Stomach (tissue), 8 donors: ENCODE measurements at regions not wholly inside any gene's neighbourhood (a gene's known extent, or its start where the extent isn't known, plus 50 kb on each side); places are given as distances from the start of the nearest gene placed in this dataset.

Experiments used
- DNase-seq, 2 donors: peaks; one replicate each; pipeline versions ENCODE4 v3.0.0 to v3.0.0-alpha.2; 2013 to 2019
- H3K27ac ChIP-seq, 5 donors: fragments of 200-600 bp in 4 of 5; sonication (generic) in 4 of 5; one replicate each; pipeline ENCODE4 v1.5.1; 2013 to 2019; ENCODE audit warnings: mild to moderate bottlenecking in 1 of 5, moderate library complexity in 1 of 5
- H3K27me3 ChIP-seq, 3 donors: fragments of 200-600 bp; sonication (generic); one replicate each; pipeline ENCODE4 v1.5.1; 2017 to 2019; ENCODE audit warnings: mixed run types in 1 of 3
- H3K36me3 ChIP-seq, 4 donors: fragments of 200-600 bp; sonication (generic); 1 replicate in 3 of 4; 2 replicates in 1 of 4; pipeline ENCODE4 v1.5.1; 2016 to 2019
- H3K4me1 ChIP-seq, 4 donors: fragments of 200-600 bp; sonication (generic); one replicate each; pipeline ENCODE4 v1.5.1; 2016 to 2019
- H3K4me3 ChIP-seq, 4 donors: fragments of 200-600 bp; sonication (generic) in 3 of 4; one replicate each; pipeline ENCODE4 v1.5.1; 2016 to 2019; ENCODE audit warnings: mild to moderate bottlenecking in 1 of 4
- H3K9me3 ChIP-seq, 4 donors: fragments of 200-600 bp; sonication (generic); one replicate each; pipeline ENCODE4 v1.5.1; 2016 to 2019
- EP300 ChIP-seq: sonication (generic); formaldehyde crosslinking; IDR thresholded peaks from one replicate; pipeline ENCODE4 v1.6.1; 2017; ENCODE audit warnings: antibody characterized with exemption
- POLR2A ChIP-seq, 4 donors: fragments of 450-650 bp; IDR thresholded peaks; one replicate each; pipeline ENCODE4 v1.6.1; 2016; ENCODE audit warnings: antibody characterized with exemption in 4 of 4, control low read depth in 2 of 4, mild to moderate bottlenecking in 1 of 4, moderate library complexity in 1 of 4
- POLR2AphosphoS5 ChIP-seq, 3 donors: sonication (generic); formaldehyde crosslinking; IDR thresholded peaks; one replicate each; pipeline ENCODE4 v1.6.1; 2016; ENCODE audit warnings: antibody characterized with exemption in 3 of 3
- WGBS, 5 donors: extraction: QIAGEN DNeasy Blood & Tissue Kit in 3 of 5; methylation state at CpG; one replicate each; pipeline versions ENCODE4 v1.1.5 to v1.1.7; 2013 to 2018; 5-methylcytosine and 5-hydroxymethylcytosine counted together
- intact Hi-C: fragments of 100-400 bp; cut with DNase I; formaldehyde crosslinking; loops from one replicate; pipeline ENCODE4 v1.15.1; 2023; ENCODE audit warnings: low total_unique reads
- TF ChIP-seq, protein P1 (sequence below), 7 experiments: fragments of 450-650 bp in 4 of 7; fragments of 200-600 bp in 3 of 7; sonication (generic) in 3 of 7; IDR thresholded peaks; one replicate each; pipeline ENCODE4 v1.5.1; 2016 to 2019; ENCODE audit warnings: antibody characterized with exemption in 7 of 7, control low read depth in 2 of 7, mild to moderate bottlenecking in 1 of 7
- donor health status: healthy with polysubstance abuse.
- donor health status: Bipolar disorder and iron deficiency.
- donor health status: healthy.

DNA sequence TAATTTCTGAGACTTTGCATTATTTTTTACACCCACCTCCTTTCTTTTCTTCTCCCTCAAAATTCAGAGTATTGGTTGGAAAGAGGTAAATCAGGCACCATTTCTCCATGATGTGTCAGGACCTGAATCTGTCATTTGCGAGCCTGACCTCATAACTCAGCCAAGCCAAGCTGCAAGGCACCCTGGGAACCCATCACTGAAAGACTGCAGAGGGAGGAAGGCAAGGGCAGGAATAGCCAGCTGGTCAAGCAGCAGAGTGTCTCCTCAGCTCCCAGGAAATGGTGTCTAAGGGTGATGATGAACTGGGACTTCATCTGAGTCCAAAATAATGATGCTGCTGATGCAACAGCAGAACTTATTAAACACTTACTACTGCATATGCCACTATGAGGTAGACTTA is 556.6 kb downstream of the OMA1 start:
- DNase-seq, result no peak
- no peak overlapping the region for H3K27ac ChIP-seq
- H3K4me1 ChIP-seq, result no peaks in the 10 kb centered on the region
- no peaks in the 10 kb centered on the region for H3K36me3 ChIP-seq
- TF ChIP-seq POLR2A (IDR thresholded peaks at IDR 0.05), result no peak
- TF ChIP-seq POLR2AphosphoS5 (IDR thresholded peaks at IDR 0.05), result no peak
- TF ChIP-seq, protein P1, sequence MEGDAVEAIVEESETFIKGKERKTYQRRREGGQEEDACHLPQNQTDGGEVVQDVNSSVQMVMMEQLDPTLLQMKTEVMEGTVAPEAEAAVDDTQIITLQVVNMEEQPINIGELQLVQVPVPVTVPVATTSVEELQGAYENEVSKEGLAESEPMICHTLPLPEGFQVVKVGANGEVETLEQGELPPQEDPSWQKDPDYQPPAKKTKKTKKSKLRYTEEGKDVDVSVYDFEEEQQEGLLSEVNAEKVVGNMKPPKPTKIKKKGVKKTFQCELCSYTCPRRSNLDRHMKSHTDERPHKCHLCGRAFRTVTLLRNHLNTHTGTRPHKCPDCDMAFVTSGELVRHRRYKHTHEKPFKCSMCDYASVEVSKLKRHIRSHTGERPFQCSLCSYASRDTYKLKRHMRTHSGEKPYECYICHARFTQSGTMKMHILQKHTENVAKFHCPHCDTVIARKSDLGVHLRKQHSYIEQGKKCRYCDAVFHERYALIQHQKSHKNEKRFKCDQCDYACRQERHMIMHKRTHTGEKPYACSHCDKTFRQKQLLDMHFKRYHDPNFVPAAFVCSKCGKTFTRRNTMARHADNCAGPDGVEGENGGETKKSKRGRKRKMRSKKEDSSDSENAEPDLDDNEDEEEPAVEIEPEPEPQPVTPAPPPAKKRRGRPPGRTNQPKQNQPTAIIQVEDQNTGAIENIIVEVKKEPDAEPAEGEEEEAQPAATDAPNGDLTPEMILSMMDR (IDR thresholded peaks at IDR 0.05), result no peak
- no peak for TF ChIP-seq EP300
- H3K9me3 ChIP-seq, result no peaks in the 10 kb centered on the region
- H3K27me3 ChIP-seq, result peaks cover 0 to 8% (median 0%) of the 10 kb centered on the region in 3 donors
- intact Hi-C loops, result no loop called here
- 71 to 89% (median 84%) methylated on average over 1 of the region's 1 CpG for WGBS, 5 donors
- H3K4me3 ChIP-seq, result no peak overlapping the region

DNA sequence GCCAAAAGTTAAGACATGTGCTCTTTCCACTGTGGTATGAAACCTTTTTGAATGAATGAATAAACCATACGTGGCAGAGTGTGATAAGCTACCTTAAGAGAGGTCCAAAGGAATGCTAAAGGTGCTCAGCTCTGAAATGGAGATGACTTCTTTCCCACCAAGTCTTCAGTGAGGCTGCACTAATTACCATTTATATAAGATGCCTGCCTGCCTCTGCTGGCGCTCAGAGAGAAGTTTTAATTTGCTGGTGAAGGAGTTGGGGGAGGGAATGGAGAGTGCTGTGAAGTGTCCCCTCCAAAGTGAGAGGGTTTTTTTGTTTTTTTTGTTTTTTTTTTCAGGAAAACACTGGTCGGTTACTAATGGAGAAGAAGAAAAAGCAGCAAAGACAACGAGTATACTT is 559.0 kb downstream of the OMA1 start:
- Histone ChIP-seq H3K9me3 (no peaks in the 10 kb centered on the region), H3K27ac (no peak overlapping the region), H3K4me1 (no peaks in the 10 kb centered on the region), H3K4me3 (no peak overlapping the region), H3K36me3 (no peaks in the 10 kb centered on the region), H3K27me3 (peaks cover 0 to 8% (median 0%) of the 10 kb centered on the region in 3 donors)
- 51 to 57% (median 54%) methylated on average over 4 of the region's 4 CpGs for WGBS, 5 donors
- TF ChIP-seq, protein P1 (IDR thresholded peaks at IDR 0.05), result no peak
- TF ChIP-seq POLR2A (IDR thresholded peaks at IDR 0.05) (no peak), EP300 (no peak), POLR2AphosphoS5 (IDR thresholded peaks at IDR 0.05) (no peak)
- intact Hi-C loops, result no loop called here
- no peak for DNase-seq

DNA sequence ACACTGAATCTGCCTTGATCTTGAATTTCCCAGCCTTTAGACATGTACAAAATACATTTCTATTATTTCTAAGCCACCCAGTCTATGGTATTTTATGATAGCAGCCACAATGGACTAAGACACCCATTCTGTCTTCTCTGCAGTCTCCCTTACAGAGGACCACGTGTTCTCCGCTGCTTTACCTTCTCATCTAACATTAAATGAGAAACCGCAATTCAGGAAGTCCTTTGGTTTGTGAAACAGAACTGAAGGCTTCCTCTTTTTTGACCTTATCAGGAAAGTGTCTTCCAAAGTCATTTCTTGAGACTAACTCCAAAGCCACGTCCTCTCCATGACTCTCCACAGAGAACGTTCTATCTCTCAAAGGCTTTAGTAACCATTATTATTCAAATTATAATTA is 560.1 kb downstream of the OMA1 start:
- no peak for DNase-seq
- Histone ChIP-seq H3K9me3 (no peaks in the 10 kb centered on the region), H3K27ac (no peak overlapping the region), H3K27me3 (peaks cover 0 to 8% (median 0%) of the 10 kb centered on the region in 3 donors), H3K4me1 (no peaks in the 10 kb centered on the region), H3K36me3 (no peaks in the 10 kb centered on the region), H3K4me3 (no peak overlapping the region)
- WGBS, 5 donors, result 53 to 64% (median 58%) methylated on average over 5 of the region's 5 CpGs
- TF ChIP-seq EP300 (no peak), POLR2A (IDR thresholded peaks at IDR 0.05) (no peak), POLR2AphosphoS5 (IDR thresholded peaks at IDR 0.05) (no peak)
- TF ChIP-seq, protein P1 (IDR thresholded peaks at IDR 0.05), result no peak
- intact Hi-C loops, result no loop called here

DNA sequence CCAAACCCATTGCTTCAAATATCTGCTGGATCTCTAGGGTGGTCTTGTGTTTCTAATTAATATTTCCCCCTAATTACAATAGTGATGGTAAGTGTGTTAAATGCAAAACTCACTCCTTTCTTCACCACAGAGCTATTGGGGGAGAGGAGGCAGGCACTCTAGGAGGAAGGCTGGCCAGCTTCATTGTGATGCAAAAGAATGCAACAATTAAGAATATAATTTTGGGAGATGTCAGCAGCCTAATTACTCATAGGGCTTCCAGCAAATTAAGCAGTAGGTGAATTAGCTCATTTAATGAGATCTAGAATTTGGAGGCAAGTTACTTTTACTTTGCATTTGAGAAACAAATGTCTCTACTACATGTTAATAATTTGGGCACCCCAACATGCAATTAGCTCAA is 560.4 kb upstream of the DAB1 start:
- Histone ChIP-seq H3K27me3 (peaks cover 0 to 8% (median 0%) of the 10 kb centered on the region in 3 donors), H3K9me3 (no peaks in the 10 kb centered on the region), H3K4me1 (no peaks in the 10 kb centered on the region), H3K27ac (no peak overlapping the region), H3K4me3 (no peak overlapping the region), H3K36me3 (no peaks in the 10 kb centered on the region)
- TF ChIP-seq, protein P1 (IDR thresholded peaks at IDR 0.05), result no peak
- TF ChIP-seq EP300, result no peak
- TF ChIP-seq POLR2AphosphoS5 (IDR thresholded peaks at IDR 0.05), result no peak
- TF ChIP-seq POLR2A (IDR thresholded peaks at IDR 0.05), result no peak
- DNase-seq, result no peak
- intact Hi-C loops, result no loop called here
